VCaP (cell line): ENCODE measurements at regions not wholly inside any gene's neighbourhood (a gene's known extent, or its start where the extent isn't known, plus 50 kb on each side); places are given as distances from the start of the nearest gene placed in this dataset.
A peak's percentile ranks its signal among the peaks of the same experiment; 100 is the strongest.

Experiments
- H3K27ac ChIP-seq: fragments of 450-650 bp; 2 replicates; pipeline ENCODE4 v1.5.1; 2017
- TF ChIP-seq, protein P1 (sequence below): fragments of 450-650 bp; conservative IDR thresholded peaks from 2 replicates; pipeline ENCODE4 v1.5.1; 2017; ENCODE audit warnings: mild to moderate bottlenecking, moderate library complexity

DNA sequence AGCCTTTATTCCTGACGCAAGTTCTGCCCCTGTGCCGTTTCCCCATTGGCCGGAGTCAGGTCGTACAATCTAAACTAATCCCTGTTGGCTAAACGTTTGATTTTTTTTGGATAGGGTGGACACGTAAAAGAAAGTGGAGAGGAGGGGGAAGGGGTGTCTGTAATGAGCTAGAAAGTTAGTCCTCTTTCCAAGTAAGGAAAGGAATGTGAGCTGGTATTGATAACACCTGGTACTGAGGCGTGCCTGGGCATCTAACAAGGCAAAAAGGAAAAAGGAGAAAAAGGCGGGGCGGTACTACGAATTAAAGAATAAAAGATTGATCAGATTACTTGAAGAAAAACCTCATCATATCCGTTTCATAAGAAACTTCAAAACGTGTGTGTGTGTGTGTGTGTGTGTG lies 665.2 kb downstream of the ANXA1 start:
- TF ChIP-seq, protein P1, sequence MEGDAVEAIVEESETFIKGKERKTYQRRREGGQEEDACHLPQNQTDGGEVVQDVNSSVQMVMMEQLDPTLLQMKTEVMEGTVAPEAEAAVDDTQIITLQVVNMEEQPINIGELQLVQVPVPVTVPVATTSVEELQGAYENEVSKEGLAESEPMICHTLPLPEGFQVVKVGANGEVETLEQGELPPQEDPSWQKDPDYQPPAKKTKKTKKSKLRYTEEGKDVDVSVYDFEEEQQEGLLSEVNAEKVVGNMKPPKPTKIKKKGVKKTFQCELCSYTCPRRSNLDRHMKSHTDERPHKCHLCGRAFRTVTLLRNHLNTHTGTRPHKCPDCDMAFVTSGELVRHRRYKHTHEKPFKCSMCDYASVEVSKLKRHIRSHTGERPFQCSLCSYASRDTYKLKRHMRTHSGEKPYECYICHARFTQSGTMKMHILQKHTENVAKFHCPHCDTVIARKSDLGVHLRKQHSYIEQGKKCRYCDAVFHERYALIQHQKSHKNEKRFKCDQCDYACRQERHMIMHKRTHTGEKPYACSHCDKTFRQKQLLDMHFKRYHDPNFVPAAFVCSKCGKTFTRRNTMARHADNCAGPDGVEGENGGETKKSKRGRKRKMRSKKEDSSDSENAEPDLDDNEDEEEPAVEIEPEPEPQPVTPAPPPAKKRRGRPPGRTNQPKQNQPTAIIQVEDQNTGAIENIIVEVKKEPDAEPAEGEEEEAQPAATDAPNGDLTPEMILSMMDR = no peak
- no peak overlapping the region for H3K27ac ChIP-seq

DNA sequence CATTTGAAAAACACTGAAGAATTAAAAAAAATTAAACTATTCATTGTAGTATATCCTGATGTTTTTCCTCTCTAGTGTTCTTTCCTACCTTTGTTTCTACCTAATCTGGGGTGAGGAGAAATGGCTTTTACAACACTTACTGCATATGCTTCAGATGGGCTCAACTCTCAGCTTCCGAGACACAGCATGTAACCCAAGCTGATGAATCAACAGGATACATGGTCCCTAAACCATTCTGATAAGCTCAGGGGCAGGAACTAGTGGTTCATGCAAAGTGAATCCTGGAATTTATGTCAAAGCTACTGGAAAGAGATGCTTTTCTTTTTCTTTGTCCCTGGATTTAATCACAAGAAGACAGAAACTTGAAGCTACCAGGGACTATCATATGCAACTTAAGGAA lies 672.5 kb upstream of the RORB start:
- TF ChIP-seq, protein P1 = no peak
- H3K27ac ChIP-seq = no peak overlapping the region

DNA sequence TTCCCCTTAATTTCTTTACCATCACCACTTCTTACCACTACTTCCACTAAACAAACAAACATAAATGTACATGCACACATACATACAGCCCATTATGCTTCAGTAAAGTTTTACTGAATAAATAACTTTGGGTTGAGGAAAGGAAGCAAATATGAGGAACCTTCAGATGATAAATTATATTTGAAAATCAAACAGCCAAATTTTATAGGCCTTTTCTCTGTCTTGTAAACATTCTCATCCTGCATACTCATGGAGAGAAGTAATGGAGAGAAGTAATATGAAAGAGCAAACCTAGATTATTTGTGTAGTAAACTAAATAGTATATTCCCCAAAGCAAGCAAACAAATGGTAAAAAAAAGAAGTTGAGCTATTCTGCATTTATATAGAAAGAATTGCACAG lies 658.3 kb upstream of the RORB start:
- TF ChIP-seq, protein P1 = no peak
- peak overlapping the region; percentile 92 for H3K27ac ChIP-seq

DNA sequence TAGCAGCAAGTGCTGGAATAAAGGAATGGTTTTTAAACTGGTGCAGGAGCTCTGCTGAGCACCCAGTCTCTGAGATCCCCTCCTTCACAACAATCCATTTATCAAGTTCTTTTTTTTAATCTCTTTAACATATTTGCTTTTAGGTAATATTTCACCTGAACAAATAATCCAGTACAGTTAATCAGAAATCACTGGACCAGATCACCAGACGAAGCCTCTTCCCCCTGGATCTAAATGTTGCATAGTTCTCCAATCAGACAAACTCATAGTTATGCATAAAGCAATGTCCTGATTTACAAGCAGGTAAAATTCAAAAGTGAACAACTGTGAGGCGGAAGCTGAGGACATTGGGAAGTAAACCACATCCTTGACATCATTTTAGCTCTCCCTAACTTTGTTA lies 657.7 kb upstream of the RORB start:
- H3K27ac ChIP-seq = peak overlapping the region; percentile 92
- TF ChIP-seq, protein P1 = no peak

DNA sequence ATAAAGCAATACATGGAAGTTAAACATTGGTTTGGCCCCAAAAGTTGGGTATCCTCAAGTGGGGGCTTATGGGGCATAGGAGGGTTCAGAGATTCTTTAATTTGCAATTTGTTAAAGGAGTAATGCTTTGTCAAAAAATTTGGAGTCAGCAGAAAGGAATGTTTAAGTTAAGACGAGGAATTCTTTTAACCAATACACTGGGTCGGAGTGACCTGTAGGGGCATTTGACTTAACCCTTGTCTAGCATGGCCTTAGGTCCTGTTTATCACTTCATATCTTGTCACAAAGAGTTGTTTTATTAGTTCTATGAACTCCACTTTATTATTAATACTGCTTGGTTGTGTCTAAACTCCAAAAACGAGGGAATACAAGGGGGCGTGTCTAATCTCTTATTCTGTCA lies 656.1 kb upstream of the RORB start:
- TF ChIP-seq, protein P1 = no peak
- peak overlapping the region; percentile 92 for H3K27ac ChIP-seq

DNA sequence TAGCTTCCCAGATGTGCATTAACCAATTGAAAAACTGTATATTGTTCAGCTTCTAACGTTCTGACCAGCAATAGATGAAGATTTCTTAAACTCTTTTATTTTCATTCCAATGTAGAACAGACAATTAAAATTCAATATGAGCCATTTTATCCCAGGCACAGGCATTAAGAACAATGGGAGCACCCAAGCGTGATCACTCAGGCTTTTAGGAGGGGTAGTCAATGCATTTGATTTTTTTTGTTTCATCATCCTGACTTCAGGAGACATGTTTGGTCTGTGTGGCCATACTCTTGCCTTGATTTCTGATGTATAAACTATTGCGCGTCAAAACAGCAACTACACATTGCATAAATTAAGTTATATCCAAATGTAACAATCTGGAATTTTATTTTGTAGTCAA lies 653.0 kb upstream of the RORB start:
- H3K27ac ChIP-seq = no peak overlapping the region
- TF ChIP-seq, protein P1 = no peak

DNA sequence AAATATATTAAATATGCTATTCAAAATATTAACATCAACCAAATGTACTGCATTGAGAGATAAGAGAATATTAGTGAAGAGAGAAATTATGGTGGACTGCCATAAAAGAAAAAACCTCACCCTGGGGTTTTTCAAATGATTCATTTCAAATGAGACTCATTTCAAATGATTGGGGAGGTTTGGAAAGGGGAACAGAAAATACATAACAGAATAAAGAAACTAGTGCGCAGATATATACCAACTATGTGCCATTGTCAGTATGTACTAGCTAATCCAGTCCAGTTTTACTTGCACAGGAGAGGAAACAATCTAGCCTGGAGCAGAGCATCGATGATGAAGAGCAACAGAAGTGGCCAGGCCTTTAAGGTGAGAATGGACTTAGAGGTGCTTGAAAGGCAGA lies 651.6 kb upstream of the RORB start:
- TF ChIP-seq, protein P1 = no peak
- H3K27ac ChIP-seq = no peak overlapping the region
